Skin epidermis (tissue), 12 donors: ENCODE measurements at regions not wholly inside any gene's neighbourhood (a gene's known extent, or its start where the extent isn't known, plus 50 kb on each side); places are given as distances from the start of the nearest gene placed in this dataset.
"Not testable (repeated sequence)": the region's sequence is repeated elsewhere in the genome, so short reads cannot be mapped to it uniquely, and the experiment has no call there.

ENCODE experiments used
- H3K27ac ChIP-seq, 21 experiments: fragments of 200-600 bp; sonication (generic) in 11 of 21; one replicate each; pipeline ENCODE4 v1.5.0; 2020; ENCODE audit warnings: mild to moderate bottlenecking in 3 of 21, inconsistent platforms in 2 of 21, moderate library complexity in 2 of 21
- H3K4me3 ChIP-seq, 7 experiments: fragments of 200-600 bp; sonication (generic) in 2 of 7; one replicate each; pipeline ENCODE4 v1.5.0; 2020; ENCODE audit warnings: inconsistent platforms in 2 of 7, mild to moderate bottlenecking in 2 of 7, moderate library complexity in 1 of 7

DNA sequence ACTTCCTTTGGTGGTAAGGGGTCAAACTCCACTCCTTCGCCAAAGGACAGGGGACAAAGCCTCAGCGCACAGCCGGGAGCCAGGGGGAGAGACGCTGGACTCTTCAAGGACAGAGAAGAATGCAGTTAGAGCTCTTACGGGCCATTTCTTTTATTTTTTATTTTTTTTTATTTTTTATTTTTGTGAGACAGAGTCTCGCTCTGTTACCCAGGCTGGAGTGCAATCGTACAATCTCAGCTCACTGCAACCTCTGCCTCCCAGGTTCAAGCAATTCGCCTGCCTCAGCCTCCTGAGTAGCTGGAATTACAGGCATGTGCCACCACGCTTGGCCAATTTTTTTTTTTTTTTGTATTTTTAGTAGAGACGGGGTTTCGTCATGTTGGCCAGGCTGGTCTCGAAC, 93.2 kb upstream of the RPH3AL start, which contains the start of gene RFLNB:
Gene RFLNB, minus strand, starts transcription at position 101 of the 400 bp plus-strand sequence.
- H3K27ac ChIP-seq, H3K4me3 ChIP-seq: not testable (repeated sequence)

DNA sequence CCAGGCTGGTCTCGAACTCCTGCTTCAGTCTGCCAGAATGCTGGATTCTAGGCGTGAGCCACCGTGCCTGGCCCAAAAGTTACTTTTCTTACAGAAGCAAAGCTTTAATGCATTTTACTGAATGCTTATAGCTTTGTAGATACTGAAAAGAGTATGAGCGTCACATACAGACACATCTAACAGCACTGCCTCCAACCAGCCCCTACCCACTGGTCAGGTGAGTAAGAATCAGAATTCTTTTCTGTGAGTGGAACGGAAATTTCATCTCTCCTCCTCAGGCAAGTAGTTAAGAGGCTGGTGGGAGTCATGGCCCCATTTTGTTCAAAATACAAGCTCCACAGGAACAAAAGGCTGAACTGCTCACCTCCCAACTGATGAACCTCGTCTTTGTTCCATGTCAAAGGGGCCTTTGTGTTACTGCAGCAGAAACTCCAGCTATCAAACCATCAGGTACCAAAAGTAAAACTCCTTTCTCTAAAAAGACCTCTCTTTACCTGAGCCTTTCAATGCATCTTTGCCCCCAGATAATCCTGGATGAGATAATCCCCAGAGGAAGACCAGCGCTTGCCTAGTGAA, 92.4 kb upstream of the RPH3AL start:
- H3K4me3 ChIP-seq = no peak overlapping the region
- H3K27ac ChIP-seq = no peak overlapping the region

DNA sequence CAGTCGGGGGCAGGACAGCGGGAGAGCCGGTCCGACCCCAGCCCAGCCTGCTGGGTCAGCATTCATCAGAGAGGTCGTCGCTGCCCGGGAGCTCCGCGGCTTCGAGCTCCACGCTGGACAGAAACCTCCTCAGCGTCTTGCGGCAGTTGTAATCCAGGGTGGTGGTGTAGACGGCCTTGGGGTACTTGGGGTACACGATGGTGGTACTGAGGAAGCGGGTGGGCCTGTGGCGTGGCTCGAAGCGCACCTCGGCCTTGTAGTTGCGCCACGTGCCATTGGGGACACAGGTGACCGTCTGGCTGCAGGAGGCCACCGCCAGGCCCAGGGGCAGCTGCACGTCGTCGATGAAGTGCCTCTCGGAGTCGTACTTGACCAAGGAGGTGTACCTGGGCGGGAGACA, 90.5 kb upstream of the RPH3AL start:
- Histone ChIP-seq H3K4me3 (no peak overlapping the region), H3K27ac (no peak overlapping the region)

DNA sequence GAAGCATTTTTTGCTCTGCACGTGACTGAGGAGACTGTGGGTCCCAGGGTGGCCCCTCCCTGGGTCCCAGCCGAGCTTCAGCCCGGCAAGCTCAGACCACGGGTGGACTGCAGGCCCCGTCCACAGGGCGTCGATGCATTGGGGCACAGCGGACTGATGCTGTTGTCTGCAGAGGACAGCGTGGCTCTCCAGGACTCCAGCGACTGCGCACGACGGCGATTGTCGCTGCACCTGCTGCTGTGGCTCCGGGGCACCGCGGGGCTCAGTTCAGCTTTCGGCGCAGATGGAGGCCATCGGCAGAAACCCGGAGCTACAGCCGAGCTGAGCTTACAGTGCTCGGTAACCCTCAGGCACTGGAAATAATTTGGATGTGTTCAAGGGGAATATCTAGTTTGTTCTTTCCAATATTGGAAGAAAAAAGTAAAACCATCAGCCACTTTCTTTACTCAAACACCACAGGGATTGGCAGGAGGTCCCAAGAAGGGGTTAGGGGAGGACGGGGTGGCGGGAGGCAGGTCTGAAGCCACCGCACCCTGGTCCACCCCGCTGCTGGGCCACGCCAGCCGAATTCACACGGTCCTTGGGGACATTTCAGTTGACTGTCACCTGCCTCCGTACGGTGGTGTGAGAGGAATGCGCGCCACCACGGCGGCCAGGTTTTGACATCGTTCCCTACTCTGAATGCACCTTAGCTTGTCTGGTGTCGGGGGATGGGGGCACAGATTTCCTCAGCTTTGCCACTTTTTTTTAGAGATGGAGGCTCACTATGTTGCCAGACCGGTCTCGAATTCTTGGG, 88.7 kb upstream of the RPH3AL start:
- H3K4me3 ChIP-seq = no peak overlapping the region
- H3K27ac ChIP-seq = no peak overlapping the region

DNA sequence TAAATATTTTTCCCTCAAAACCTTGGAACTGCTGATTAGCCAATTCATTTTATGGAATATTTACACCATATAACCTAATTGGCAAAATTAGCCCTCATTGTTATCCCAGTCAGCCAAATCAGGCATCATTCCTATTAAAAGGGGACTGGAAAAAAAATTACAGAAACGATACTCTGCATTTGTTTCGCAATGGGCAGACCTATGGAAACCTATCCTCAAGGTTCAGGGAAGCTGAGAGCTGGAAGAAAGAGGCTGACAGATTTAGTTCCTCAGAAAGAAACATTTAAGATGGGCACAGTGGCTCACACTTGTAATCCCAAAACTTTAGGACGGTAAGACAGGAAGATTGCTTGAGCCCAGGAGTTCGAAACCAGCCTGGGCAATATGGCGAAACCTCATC, 85.6 kb upstream of the RPH3AL start:
- H3K27ac ChIP-seq = no peak overlapping the region

DNA sequence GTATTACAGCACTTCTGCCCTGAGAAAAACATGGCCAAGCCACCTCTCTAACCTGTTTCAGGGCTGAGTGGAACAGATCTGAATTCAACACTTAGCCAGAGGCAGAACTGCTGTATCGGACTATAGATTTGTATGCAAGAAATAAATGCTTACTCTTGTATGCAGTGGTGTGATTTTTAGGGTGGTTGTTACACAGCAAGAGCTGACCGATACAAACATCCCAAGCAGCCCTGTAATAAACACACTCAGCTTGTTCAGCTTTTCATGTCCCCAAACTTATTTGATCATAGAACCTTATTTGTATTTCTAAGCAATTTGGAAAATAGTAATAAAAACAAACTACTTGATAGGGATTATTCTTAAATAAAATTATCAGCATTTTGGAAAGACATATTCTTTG, 84.9 kb upstream of the RPH3AL start:
- Histone ChIP-seq H3K4me3 (no peak overlapping the region), H3K27ac (no peak overlapping the region)

More for the DNA sequence above, 85.6 kb upstream of the RPH3AL start:
- H3K4me3 ChIP-seq = no peak overlapping the region

DNA sequence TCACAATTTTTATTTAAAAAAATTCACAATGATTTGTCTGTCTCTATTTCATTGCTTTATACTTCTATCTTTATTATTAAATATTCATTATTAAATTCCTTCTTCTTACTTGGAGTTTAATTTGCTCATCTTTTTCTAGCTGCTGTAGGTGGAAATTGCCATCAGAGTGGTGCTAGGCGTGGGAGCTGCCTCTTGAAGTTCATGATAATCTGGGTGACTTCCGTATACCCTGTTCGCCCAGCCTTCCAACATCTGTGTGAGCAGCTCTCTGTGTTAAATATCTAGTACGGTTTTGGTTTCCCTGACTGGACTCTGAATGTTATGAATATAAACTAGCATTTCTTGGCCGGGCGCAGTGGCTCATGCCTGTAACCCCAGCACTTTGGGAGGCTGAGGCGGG, 84.0 kb upstream of the RPH3AL start:
- Histone ChIP-seq H3K27ac (no peak overlapping the region), H3K4me3 (no peak overlapping the region)

DNA sequence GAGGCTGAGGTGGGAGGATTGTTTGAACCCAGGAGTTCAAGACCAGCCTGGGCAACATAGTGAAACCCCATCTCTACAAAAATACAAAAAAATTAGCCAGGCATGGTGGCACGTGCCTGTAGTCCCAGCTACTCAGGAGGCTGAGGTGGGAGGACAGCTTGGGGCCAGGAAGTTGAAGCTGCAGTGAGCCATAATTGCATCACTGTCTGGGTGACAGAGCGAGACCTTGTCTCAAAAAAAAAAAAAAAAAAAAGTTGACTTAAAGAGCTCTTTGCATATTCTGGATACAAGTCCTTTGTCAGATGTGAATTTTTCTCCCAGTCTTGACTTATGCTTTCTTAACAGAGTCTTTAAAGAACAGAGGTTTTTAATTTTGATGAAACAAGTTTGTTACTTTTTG, 79.9 kb upstream of the RPH3AL start:
- H3K4me3 ChIP-seq, H3K27ac ChIP-seq: not testable (repeated sequence)

DNA sequence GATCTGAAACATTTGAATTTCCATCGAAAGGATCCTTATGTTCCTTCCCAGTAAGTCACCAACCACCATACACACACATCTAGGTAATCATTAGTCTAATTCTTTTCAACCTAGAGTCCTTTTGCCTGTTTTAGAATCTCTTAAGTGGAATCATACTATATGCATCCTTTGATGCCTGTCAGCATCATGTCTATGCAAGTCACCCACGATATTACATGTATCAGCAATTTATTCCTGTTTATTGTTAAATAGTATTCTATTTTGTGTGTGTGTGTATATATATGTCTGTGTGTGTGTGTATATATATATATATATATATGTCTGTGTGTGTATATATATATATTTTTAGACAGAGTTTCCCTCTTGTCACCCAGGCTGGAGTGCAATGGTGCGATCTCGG, 78.9 kb upstream of the RPH3AL start:
- Histone ChIP-seq H3K4me3 (no peak overlapping the region), H3K27ac (no peak overlapping the region)

DNA sequence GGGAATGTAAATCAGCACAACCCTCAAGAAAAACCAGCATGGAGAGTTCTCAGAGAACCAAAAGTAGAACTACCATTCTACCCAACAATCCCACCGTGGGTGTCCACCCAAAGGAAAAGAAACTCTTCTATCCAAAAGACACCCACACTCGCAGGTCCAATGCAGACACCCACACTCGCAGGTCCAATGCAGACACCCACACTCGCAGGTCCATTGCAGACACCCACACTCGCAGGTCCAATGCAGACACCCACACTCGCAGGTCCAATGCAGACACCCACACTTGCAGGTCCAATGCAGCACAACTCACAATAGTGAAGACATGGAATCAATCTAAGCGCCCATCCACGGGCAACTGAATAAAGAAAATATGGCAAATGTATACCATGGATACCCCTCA, 77.0 kb upstream of the RPH3AL start:
- no peak overlapping the region for H3K27ac ChIP-seq
- H3K4me3 ChIP-seq = no peak overlapping the region

DNA sequence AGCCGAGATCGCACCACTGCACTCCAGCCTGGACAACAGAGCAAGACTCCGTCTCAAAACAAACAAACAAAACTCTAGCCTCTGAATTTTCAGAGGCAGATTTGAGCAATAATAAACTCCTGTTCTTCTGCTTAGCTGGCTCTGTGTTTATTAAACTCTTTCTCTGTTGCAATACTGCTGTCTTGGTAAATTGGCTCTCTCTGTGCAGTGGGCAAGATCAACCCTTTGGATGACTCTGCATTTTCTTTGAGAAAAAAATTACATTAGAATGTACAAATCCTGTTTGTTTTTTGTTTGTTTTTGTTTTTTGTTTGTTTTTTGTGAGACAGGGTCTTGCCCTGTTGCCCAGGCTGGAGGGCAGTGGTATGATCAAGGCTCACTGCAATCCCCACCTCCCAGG, 75.8 kb upstream of the RPH3AL start:
- Histone ChIP-seq H3K27ac (no peak overlapping the region), H3K4me3 (no peak overlapping the region)

DNA sequence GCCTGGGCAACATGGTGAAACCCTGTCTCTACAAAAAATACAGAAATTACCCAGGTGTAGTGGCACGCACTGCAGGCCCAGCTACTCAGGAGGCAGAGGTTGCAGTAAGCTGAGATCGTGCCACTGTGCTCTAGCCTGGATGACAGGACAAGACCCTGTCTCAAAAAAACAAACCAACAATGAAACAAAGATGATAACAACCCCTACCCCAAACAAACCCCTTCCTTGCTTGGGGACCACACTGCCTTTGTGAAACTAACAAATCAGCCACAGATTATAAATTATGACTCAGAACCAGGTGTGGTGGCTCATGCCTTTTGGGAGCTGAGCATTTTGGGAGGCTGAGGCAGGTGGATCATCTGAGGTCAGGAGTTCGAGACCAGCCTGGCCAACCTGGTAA, 75.3 kb upstream of the RPH3AL start:
- H3K27ac ChIP-seq = no peak overlapping the region

DNA sequence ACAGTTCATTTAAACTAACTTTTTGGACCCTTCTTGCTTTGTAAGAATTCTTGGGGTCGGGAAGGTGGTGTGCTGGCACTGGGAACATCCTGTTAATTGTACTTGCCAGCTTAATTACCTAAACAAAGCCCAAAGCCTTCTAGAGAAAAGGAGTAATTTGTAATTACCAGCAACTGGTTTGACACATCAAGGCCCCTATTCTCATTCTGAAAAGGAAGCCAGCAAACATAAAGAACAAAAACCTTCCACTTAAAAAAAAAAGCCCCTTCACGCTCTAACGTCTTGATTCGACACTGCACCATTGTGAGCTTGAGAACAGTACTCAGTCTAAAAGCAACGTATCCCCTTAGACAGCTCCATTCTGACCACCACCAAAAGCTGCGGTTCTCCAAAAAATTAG, 74.7 kb upstream of the RPH3AL start:
- H3K4me3 ChIP-seq = no peak overlapping the region
- no peak overlapping the region for H3K27ac ChIP-seq

More for the DNA sequence above, 75.3 kb upstream of the RPH3AL start:
- no peak overlapping the region for H3K4me3 ChIP-seq

DNA sequence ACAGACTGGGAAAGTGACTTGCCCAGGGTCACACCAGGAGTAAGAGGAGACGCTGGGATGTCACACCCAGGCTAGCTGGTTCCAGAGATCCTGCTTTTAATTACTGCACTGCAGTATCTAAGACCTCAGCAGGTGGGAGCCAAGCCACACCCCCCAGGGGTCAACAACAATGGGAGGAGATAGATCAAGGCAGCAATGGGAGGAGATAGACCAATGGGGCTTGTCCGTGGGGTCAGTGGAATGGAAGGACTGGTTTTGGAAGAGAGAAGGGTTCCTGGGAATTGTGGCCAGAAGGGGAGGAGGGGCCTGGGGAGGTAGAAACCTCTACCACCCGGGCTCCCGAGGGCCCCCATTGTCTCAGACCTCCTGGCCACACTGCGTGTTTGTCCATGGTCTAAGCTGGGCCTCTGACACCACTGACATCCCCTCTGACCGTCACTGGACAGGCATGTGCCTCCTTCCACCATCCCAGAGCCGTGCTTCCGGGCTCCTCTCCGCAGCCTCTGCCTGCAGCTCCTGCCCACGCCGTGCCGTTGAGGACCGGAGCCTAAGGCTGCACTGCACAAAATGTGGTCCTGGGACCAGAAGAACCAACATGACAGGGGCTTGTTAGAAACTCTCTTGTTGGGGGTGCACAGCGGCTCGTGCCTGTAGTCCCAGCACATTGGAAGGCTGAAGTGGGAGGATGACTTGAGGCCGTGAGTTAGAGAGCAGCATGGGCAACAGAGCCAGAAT, 69.8 kb upstream of the RPH3AL start:
- Histone ChIP-seq H3K27ac (no peak overlapping the region), H3K4me3 (no peak overlapping the region)

DNA sequence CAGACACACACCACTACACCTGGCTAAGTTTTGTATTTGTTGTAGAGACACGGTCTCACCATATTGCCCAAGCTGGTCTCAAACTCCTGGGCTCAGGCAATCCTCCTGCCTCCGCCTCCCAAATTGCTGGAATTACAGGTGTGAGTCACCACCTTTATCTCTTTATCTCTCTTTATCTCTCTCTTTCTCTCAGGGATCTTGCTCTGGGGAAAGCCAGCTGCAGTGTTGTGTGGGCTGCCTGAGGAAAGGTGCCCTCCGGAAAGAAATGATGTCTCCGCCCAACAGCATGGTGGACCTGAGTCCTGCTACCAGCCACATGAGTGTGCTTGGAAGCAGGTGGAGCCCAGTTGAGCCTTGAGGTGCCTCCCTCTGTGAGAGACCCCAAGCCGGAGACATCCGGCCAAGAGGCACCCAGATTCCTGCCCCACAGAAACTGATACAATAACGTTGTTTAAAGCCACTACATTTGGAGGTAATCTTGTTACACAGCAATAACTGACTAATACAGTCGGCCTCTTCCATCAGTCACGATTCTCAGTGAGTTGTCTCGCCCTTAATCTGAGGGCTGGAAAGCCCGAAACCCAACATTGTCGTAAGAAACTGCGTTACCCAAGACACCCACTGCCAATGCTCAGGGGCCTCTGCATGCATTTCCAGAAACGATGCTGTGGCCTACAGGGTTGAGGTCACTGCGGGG, 68.0 kb upstream of the RPH3AL start:
- Histone ChIP-seq H3K27ac (no peak overlapping the region), H3K4me3 (no peak overlapping the region)

DNA sequence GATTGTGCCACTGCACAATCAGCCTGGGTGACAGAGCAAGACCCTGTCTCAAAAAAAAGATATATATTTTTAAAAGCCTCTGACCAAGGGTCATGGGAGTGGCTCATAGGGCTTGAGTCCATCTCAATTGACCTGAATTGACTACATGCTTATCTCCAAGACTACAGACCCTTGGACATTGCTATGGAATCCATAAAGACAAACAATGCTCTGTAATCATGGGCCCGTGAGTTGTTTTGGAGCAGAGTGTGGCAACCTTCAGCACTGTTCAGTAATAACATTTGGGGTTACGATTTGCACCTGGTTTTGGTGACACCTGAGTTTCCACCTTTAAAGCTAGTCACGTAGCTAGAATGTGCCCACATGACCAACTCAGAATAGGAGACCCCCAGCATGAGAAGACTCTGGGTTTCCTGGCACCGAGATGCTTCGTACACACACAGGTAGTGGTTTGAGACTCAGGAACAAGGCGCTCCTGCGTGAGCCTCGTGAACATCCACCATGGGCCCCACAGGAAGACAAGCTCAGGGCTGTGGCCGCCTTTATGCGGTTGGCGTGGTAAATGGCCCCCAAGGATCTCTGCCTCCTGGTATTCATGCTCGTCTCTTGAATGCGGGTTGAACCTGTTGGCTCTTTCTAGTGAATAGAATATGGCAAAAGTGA, 66.6 kb upstream of the RPH3AL start:
- H3K27ac ChIP-seq = peak overlapping the region in 2 of 21 experiments; percentile 4 to 7
- no peak overlapping the region for H3K4me3 ChIP-seq

DNA sequence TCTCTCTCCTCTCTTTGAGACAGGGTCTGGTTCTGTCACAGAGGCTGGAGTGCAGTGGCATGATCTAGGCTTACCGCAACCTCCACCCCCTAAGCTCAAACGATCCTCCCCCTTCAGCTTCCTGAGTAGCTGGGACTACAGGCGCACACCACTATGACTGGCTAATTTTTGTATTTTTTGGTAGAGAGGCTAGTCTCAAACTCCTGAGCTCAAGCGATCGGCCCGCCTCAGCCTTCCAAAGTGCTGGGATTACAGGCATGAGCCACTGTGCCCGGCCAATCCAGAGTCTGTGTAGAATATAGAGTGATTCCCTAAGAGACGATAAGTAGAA, 65.8 kb upstream of the RPH3AL start:
- peak overlapping the region in 2 of 21 experiments; percentile 7 to 48 for H3K27ac ChIP-seq

DNA sequence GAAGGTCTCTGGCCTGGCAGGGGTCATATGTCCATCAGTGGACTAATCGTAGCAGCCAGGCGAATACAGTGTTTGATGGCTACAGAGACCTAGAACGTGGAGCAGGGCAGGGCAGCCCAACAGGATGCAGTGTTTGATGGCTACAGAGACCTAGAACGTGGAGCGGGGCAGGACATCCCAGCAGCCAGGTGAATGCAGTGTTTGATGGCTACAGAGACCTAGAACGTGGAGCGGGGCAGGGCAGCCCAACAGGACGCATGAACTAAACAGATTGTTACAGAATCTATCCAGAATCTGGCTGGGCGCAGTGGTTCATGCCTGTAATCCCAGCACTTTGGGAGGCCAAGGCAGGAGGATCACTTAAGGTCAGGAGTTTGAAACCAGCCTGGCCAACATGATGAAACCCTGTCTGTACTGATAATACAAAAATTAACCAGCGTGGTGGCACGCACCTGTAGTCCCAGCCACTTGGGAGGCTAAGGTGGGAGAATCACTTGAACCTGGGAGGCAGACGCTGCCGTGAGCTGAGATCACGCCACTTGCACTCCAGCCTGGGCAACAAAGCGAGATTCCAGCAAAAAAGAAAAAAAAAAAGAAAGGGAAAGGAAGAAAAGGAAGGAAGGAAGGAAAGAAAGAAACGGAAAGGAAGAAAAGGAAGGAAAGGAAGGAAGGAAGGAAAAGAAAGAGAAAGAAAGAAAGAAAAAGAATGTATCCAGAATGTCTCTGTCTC, 65.2 kb upstream of the RPH3AL start:
- no peak overlapping the region for H3K4me3 ChIP-seq
- H3K27ac ChIP-seq = peak overlapping the region in 2 of 21 experiments; percentile 48 to 90

More for the DNA sequence above, 65.8 kb upstream of the RPH3AL start:
- H3K4me3 ChIP-seq = no peak overlapping the region
